ENCODE measurements at regions not wholly inside any gene's neighbourhood (a gene's known extent, or its start where the extent isn't known, plus 50 kb on each side); places are given as distances from the start of the nearest gene placed in this dataset.
"Not testable (repeated sequence)": the region's sequence is repeated elsewhere in the genome, so short reads cannot be mapped to it uniquely, and the experiment has no call there.

DNA sequence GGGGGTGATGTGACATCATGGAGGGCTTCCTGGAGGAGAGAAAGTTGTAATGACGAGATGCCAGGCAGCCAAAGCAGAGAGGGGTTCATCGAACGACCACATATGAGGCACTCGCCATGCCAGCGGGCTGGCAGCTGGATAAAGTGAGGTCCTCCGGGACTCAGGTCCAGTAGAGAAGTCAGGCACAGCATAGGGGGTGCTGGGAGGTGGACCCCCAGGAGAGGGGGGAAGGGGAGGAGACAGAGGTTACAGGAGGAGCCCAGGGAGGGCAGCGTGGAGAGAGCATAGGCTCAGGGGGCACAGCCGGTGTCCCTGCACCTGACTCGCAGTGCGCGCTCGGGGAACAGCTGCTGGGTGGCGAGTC is 174.7 kb downstream of the BMP7 start:
- no peak for DNase-seq

DNA sequence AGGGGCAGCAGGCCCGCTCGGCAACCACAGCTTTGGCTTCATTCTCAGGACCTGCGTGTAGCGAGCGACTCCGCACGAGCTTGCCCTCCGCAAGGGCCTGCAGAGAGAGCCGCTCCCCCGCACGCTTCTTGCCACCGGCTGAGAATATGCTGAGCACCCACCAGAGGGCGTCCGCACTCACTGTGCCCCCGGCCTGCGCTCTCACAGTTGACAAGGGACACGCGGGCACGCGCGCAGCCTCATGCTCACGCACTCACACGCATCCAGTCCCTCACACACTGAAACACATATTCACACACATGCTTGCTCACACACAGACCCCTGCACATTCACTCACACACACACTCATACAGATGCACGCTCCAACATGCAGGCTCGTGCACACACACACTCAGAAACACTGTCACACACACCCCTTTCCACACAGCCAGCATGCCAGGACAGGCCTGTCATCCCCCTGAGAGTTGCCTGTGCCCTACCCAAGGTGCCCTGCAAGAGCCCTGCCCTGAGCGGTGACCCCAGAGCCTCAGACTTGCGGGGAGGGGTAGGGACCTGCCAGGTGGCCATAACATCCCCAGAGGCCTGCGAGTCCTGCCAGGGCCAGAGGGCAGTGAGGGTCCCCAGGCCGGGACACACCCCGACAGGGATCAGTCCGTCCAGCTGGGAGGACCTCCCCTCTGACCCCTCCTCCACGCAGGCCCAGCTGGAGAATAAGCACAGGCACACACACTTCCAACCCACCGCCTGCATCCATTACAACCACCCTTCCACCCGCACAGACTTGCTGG is 174.1 kb downstream of the BMP7 start:
- peak; percentile 6 for DNase-seq

DNA sequence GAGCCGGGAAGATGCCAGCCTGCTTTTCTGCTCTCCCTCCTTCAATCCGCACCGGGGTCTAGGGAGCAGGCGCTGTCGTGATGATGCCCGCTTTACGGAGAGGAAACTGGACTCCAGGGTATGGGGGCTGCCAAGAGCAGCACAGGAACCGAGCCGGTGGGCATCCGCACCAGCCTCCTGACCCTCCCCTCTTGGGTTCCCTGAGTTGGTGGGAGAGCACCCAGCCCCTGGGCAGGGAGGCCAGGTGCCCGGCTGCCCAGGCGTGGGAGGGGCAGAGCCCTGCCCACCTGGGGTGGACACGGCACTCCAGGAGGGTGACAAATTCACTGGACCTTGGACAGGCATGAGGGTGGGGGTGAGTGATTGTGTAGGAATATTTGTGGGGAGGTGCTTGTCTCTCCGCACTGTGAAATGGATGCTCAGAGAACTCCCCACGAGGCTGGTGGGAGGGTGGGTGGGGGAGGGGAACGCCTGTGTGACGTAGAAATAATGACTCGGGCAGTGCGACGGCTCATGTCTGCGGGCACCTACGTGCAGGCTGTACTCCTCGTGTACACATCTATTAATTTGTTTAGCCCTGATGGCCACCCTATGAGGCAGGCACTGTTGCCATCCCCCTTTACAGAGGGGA is 173.4 kb downstream of the BMP7 start:
- no peak for DNase-seq

DNA sequence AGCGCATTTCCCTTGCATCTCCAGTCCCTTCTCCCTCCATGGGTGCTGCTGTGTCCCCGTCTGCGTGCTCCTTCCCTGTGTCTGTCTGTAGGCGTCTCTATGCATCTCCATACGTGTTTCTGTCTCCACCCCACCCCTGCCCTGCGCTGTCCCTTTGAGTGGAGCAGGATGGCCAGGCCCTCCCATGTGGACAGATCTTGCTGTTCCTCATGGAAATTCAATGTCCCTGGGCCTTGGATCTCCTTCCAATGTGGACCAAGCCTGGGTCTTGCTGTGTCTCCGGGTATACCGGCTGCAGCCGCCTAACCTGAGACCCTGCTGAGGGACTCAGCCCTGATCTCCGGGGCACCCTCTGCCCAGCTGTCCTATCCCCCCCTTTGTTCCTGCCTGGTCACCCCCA is 172.7 kb downstream of the BMP7 start:
- DNase-seq: no peak

DNA sequence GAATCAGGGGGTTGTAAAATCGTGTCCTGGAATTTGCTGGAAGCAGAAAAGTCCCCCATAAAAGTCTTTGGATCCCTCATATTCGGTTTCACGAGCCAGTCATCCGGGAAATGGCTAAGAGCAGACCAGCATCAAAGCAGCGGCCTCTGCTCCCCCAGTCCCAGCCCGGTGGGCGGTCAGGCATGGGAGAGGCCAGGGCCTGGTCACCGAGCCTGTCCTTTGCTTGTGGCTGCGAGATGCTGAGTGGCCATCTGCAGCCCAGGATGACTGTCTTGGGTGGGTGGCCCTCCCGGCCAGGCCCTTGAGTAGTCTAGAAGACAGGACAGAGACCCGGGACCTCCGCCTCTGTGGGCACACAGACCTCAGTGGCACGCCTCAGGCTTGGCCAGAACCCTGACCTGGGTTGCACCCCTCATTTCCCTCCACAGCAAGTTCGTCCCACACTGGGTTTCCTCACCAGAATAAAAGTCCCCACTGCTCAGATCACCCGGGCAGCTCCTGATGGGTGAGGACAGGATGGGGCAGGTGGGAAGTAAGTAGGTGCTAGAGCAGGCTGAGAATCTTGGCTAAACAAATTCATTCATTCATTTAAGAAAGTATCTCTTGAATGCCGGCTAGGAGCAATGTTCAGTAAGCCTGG is 172.1 kb downstream of the BMP7 start:
- DNase-seq: no peak

DNA sequence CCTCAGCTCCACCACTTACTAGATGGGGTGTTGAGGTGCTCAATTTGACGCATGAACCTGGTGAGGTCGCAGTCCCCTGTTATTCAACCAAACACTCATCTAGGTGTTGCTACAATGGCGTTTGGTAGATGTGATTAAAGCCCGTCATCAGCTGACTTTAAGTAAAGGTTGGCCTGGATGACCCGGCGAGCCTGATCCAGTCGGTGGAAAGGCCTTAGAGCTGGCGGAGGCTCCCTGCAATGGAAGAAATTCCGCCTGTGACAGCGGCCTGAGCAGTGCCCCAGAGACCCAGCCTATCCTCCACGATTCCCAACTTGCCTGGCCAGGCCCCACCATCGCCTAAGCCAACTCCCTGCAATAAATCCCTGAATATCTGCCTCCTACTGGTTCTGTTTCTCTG is 171.4 kb downstream of the BMP7 start:
- no peak for DNase-seq

DNA sequence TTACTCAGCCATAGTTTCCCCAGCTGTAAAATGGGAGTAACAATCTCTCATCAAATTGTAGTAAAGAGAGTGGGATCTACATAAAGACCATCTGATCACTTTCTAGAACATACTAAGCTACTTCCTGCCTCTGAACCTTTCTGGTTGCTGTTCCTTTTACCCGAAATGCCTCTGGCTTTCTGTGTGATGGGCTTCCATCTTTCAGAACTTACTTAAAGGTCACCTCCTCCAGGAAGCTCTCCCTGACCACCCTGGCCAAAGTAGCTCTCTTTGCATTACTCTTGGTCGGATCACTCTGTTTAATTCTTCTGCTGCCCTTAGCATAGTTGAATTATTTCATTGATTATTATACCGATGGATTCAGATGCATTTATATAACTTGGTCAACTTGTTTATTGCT is 171.0 kb downstream of the BMP7 start:
- DNase-seq: no peak

DNA sequence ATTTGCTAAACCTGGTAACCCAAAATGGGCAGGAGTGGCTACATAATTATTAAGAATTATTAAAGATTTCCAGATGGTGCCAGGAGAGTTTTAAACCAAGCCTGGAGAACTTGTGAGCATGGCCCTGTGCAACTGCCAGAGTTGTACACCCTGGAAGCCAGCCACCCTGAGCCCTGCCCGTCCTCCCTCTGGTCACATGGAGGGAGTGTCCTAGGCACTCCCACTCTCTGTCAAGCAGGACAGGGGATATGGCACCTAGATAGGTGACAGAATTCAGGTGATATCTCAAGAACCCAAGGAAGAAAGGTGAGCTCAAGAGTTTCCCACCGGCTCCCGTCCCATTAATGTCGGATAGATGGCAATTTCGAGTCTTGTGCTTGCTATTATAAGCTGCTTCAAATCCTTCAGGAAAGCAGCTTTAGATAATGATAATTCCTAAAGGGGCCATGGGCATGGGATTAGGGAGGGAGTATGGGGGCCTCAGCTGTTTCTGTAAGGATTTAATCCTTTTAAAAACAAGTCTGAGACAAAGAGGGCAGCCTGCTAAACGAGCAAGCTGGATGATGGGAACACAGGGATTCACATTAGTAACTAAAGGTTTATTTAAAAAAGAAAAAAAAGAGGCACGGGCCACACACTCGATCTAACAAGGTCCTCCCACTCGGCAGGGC is 169.1 kb downstream of the BMP7 start:
- DNase-seq: no peak

DNA sequence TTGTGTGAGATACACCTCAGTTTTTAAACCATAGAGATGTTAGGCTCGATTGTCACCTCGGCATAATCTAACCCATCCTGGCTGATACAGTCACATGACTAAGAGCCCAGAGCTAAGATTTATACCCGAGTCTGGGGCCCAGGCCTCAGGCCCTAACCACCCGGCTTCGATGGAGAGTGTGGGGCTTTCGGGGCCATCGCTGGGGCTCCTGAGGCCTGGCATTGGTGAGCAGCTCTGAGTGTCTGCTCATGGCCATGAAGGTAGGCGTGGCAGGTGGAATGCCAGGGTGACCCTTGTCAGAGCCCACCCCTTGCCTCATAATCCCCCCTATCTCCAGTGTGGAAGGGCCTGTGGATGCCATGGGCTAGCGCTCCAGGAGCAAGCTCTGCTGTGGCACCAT is 164.3 kb downstream of the BMP7 start:
- no peak for DNase-seq

DNA sequence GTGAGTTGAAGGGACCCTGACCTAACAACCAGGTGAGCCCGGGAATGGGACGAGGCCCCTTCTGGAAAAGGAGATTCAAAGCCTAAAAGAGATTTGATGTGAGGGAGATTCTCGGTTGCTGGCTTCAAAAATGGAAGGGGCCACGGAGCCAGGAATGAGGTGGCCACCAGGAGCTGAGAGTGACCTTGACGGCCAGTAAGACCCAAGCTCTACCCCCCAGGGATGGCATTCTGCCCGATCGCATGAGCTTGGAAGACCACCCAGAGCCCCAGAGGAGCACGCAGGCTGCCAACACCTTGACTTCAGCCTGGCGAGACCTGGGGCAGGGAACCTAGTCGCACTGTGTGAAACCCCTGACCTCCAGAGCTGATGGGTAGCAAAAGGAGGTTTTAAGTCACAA is 163.9 kb downstream of the BMP7 start:
- DNase-seq: no peak

DNA sequence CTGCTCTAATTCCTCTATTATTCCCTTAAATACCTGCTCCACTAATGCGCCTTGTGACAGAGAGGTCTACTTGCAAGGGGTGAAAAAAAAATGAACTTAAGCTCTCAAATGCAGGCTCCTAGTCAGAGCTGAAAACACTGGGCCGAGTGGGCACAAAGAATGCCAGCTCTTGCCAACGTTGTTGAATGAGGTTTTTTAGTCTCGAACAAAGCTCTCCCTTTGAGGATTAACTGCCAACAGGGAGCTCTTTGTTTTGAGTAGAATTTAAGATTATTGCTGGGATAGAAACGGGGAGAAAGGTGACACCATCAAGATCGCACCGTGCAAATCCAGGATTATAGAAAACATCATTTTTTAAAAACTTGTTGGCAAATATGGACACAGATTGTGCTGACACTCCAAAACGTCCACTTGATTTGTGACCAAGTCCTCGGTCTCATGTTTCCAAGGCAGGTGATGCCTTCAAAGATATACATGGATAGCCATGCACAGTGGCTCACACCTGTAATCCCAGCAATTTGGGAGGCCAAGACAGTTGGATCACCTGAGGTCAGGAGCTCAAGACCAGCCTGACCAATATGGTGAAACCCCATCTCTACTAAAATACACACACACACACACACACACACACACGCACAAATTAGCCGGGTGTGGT is 163.2 kb downstream of the BMP7 start:
- no peak for DNase-seq

DNA sequence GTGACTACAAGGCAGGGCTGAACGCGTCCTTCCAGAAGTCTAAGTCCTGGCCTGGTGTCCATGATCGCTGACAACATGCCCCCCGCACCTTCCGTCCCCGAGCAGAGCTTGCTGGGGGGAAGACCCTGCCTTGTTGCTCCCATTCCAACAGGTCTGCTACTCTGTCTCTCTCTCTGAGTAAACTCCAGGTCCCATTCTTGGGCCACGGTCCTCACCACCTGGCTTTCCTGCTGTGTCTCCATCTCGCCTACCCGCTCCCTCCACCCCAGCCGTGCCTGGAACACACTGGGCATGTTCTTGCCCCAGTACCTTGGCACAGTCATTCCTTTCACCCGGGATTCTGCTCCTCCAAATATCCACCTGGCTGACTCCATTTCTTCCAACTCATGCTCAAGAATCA is 162.3 kb downstream of the BMP7 start:
- DNase-seq: no peak

DNA sequence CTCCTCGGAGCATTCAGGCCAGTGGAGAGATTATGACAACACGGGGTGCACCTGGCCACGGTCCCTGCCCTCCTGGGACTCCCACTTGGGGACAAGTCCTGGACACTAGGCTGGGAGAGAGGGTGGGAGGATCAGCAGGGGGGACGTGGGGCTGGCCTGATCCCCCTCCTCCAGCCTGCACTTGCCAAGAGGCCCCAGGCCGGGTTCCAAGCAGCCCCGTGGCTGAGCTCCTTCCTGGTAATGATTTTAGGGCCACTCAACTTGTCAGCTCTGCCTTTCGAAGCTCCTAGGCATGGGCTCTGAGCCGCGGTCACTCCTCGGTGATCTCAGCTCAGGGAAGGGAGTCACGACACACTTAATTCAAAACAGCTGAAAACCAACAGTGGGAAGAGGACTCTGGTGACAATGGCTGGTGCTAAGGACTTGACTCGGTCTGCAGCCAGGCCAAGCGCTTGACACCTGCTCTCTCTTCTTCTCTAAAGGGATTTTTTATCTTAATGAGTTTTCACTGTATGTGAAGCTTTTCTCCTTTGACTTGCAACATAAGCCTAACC is 161.7 kb downstream of the BMP7 start:
- no peak for DNase-seq

DNA sequence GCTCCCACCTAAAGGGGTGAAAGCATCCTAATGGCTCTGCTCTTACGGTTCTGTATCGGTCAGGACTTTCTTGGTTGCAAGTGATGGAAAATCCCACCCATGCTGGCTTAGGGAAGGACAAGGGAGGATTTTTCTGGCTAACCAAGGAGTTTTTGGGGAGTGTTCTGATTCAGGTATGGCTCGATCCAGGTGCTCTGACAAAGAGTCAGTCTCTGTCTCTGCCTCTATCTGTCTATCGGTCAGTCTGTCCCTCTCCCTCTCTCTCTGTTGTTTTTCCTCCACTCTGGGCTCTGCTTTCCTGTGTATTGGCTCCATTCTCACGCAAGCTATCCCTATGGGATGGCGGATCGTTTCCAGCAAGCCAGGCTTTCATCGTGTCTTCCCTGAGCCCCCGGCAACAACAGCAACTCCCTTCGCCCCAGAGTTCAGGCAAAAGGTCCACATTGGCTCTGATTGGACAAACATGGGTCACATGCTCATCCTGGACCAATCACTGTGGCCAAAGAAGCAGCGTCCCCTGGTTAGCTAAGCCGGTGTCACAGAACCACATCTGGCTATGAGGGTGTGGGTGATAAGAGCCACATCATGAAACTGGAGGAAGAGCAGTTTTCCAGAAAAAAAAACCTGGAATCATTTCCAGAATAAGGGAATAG is 160.3 kb downstream of the BMP7 start:
- no peak for DNase-seq

DNA sequence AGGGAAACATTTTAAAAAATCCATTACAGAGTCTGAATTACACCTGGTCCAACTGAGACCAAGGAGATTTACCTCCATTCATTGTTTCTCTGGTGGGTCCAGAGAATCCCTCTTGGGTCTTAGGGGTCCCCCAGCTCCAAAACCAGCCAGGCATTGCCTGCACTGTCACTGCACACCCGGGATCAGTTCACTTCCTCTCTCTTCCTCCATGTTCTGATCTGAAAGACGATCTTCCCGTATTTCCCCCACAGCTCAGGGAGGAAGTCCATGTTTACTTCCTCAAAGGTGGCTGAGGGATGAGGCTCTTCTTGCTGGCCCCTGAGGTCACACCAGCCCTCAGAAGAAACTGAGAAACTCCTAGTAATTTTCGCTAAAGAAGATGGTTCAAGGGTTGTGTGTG is 159.7 kb downstream of the BMP7 start:
- no peak for DNase-seq

DNA sequence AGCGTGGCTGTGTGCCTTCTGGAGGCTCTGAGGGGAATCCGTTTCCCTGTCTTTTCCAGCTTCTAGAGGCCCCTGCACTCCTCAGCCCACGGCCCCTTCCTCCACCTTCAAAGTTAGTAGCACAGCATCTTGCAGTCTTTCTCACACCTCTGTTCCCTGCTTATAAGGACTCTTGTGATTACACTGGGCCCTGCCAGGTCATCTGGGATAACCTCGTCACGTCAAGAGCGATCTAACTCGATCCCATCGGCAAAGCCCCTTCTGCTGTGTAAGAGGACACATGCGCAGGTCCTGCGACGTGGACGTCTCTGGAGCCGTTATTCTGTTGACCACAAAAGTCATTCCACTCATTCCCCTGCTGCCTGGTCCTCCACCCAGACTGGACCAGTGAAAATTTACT is 159.2 kb downstream of the BMP7 start:
- no peak for DNase-seq

DNA sequence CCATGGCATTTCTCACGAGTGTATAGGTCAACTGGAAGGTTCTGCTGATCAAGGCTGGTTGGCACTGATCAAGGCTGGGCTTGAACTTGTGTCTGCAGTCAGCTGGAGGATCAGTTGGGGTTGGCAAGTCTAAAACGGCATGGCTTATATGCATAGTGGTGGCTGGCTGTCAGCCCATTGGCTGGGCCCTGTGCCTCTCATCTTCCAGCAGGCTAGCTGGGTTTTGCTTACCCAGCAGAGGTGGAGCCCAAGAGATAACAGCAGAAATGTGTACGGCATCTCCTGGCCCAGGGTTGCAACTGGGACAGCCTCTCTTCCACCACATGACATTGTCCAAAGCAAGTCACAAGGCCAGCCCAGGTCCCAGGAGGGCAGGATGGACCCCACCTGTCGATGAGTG is 158.2 kb downstream of the BMP7 start:
- DNase-seq: no peak

DNA sequence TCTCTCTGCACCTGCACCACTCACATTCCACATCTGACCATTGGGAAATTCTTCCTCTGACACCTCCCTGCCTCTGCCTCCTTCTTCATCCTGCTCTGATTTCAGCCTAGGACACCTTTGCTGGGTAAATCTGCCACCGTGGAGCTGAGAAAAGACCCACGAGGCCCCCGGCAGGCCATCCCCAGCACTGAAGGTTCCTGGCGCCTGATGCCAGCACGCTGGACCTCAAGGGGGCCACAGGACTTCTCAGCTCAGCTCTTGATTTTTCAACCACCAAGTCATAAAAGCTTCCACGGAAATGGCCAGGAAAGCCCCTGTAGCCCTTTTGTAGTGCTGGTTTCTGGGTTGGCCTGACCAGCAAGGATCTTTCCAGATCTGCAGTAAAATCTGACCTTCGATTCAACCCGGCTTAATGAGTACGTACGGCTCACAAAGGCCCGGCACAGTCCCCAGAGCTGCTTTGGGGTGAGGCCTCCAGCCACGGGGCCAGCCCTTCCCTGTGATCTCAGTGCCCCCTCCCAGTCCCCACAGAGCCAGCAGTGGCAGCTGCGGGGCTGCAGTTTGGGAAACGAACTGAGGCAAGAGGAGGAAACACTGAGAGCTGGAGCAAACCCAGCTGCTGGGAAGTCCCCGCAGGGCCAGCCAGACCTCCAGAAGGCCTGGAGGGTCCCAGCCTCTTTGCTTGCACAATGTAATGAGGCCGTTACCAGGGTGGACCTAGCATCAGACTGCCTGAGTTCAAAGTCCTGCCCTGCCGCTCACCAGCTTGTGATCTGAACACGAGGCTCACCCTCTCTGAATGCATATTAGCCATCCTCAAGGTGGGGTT is 157.5 kb downstream of the BMP7 start:
- no peak for DNase-seq

DNA sequence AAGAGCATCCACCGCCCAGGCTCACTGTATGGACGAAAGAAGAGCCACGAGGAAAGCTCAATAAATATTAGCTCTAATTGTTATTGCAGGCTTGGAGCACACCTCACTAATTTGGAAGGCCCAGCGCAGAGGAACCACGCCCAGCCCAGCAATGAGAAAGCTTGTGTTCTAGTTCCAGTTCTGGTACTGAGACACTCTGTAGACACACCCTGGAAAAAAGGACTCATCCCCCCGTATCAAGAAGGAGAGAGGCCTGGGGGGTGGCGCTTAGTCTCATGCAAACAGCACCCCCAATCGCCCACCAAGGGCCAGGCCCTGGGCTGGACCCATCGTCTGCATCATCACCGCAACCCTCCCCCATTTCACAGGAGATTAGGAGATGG is 156.9 kb downstream of the BMP7 start:
- no peak for DNase-seq

DNA sequence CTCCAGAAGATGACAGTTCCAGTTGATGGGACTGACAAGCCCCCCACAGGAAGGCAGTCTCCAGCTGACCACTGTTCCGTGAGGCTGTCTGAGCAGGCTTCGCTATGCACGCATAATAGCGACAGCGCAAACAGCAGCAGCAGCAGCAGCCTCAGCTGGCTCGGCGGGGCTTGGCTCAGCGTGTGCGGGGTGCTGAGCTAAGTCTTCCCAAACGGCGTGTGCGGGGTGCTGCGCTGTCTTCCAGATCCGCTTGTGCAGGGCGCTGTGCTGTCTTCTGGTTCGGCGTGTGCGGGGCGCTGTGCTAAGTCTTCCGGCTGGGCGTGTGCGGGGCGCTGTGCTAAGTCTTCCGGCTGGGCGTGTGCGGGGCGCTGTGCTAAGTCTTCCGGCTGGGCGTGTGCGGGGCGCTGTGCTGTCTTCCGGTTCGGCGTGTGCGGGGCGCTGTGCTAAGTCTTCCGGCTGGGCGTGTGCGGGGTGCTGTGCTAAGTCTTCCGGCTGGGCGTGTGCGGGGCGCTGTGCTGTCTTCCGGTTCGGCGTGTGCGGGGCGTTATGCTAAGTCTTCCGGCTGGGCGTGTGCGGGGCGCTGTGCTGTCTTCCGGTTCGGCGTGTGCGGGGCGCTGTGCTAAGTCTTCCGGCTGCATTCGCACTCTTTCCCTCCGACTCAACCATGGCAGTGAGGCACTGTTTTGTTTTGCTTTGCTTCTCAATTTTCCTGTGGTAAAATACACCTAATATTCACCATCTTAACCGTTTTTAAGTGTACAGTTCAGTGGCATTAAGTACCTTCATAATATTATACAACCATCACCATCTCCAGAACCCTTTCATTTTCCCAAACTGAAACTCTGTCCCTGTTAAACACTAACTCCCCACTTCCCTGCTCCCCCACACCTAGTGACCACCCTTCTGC is 156.1 kb downstream of the BMP7 start:
- not testable (repeated sequence) for DNase-seq

DNA sequence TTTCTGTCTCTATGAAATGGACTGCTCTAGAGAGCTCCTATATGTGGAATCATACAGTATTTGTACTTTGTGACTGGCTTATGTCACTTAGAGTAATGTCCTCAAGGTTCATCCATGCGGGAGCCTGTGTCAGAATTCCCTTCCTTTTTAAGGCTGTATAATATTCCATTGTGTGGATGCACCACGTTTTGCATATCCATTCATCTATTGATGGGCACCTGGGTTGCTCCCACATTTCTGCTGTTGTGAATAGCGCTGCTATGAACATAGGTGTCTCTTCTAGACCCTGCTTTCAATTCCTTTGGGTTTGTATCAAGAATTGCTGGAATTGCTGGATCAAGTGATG is 155.4 kb downstream of the BMP7 start:
- DNase-seq: no peak

Measured in NCI-H2227 treated with DMSO at 0.1 percent for 48 hours (cell line).